Caco-2 (cell line): ENCODE measurements at regions not wholly inside any gene's neighbourhood (a gene's known extent, or its start where the extent isn't known, plus 50 kb on each side); places are given as distances from the start of the nearest gene placed in this dataset.

ENCODE experiments used
- BruUV-seq: library from RNA; stranded (reverse); fragments of 400-500 nt; replicated peaks from 2 replicates; lab custom pipeline; 2021; lab: Mats Ljungman, UMichigan
- CTCF ChIA-PET: fragments of 300-600 bp; sonication (Branson Sonifier 250); formaldehyde crosslinking; loops from one replicate; lab custom pipeline; 2022; ENCODE audit warnings: antibody characterized with exemption; lab: Charles Lee
- POLR2A ChIA-PET: fragments of 300-600 bp; sonication (Branson Sonifier 250); formaldehyde crosslinking; loops from one replicate; lab custom pipeline; 2022; ENCODE audit warnings: antibody characterized with exemption; lab: Charles Lee
- DNase-seq, 2 experiments: peaks; one replicate each; pipeline versions ENCODE4 v3.0.0 to v3.0.0-alpha.2; 2020 to 2022
- H3K27me3 ChIP-seq: replicated peaks from 2 replicates; pipeline ENCODE4 v1.6.0; 2011; ENCODE audit warnings: low read length; ENCODE audit not compliant: control insufficient read depth, insufficient read depth
- H3K36me3 ChIP-seq: 2 replicates; pipeline ENCODE4 v1.5.1; 2011; ENCODE audit warnings: low read length; ENCODE audit not compliant: control insufficient read depth, insufficient read depth
- H3K4me1 ChIP-seq: fragments of 250-450 bp; sonication (Bioruptor Pico); 2 replicates; pipeline ENCODE4 v1.5.1; 2020; ENCODE audit warnings: mild to moderate bottlenecking
- H3K4me3 ChIP-seq: 2 replicates; pipeline ENCODE4 v1.5.1; 2011; ENCODE audit warnings: low read depth, mild to moderate bottlenecking, control low read depth, low read length
- H3K9me3 ChIP-seq: fragments of 250-450 bp; sonication (Bioruptor Pico); 2 replicates; pipeline ENCODE4 v1.5.1; 2020; ENCODE audit warnings: mild to moderate bottlenecking, moderate library complexity
- H3K27ac Mint-ChIP-seq: one replicate; pipeline ENCODE4 v1.8.0; 2022; ENCODE audit warnings: mixed read lengths; ENCODE audit not compliant: unreplicated experiment
- H3K27me3 Mint-ChIP-seq: one replicate; pipeline ENCODE4 v1.8.0; 2022; ENCODE audit warnings: mixed read lengths; ENCODE audit not compliant: insufficient read depth, unreplicated experiment
- H3K36me3 Mint-ChIP-seq: one replicate; pipeline ENCODE4 v1.8.0; 2022; ENCODE audit warnings: mild to moderate bottlenecking, mixed read lengths; ENCODE audit not compliant: insufficient read depth, unreplicated experiment
- H3K4me1 Mint-ChIP-seq: one replicate; pipeline ENCODE4 v1.8.0; 2022; ENCODE audit warnings: low read depth, mixed read lengths; ENCODE audit not compliant: unreplicated experiment
- H3K4me3 Mint-ChIP-seq: one replicate; pipeline ENCODE4 v1.8.0; 2022; ENCODE audit warnings: mild to moderate bottlenecking, moderate library complexity, mixed read lengths; ENCODE audit not compliant: unreplicated experiment
- H3K9me3 Mint-ChIP-seq: one replicate; pipeline ENCODE4 v1.8.0; 2022; ENCODE audit warnings: mixed read lengths; ENCODE audit not compliant: unreplicated experiment
- intact Hi-C: fragments of 100-400 bp; cut with micrococcal nuclease; formaldehyde crosslinking; loops from one replicate; pipeline ENCODE4 v1.10.0; 2022; ENCODE audit not compliant: unreplicated experiment
- TF ChIP-seq, protein P1 (sequence below), 2 experiments: fragments of 200-600 bp in 1 of 2; IDR thresholded peaks; 1 replicate in 1 of 2; 2 replicates in 1 of 2; pipeline versions ENCODE4 v1.5.1 to v1.8.0; 2011 to 2022; ENCODE audit warnings: antibody characterized with exemption in 1 of 2, control low read depth in 1 of 2, inconsistent platforms in 1 of 2, low read depth in 1 of 2, low read length in 1 of 2, mild to moderate bottlenecking in 1 of 2, moderate library complexity in 1 of 2; ENCODE audit not compliant: insufficient read depth in 1 of 2, severe bottlenecking in 1 of 2, unreplicated experiment in 1 of 2

DNA sequence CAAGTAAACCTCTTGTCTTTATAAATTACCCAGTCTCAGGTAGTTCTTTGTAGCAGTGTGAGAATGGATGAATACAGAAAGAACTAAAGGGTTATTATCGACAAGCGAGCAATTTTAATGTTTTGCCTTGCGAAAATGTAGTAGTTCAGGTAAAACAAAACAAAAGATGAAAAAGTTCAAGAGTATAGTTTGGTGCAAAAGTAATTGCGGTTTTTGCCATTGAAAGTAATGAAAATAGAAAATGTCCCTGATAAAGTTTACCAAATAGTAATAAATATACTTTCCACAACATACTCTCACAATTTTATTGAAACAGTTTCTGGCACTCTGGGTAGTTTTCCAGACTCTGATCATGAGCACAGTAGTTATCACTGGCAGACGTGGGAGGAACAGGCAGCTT is 71.9 kb upstream of the SLC35B3 start:
- Histone ChIP-seq H3K9me3 (no peaks in the 10 kb centered on the region), H3K4me3 (no peak overlapping the region), H3K36me3 (no peaks in the 10 kb centered on the region), H3K27me3 (no peaks in the 10 kb centered on the region), H3K4me1 (peaks cover 27% of the 10 kb centered on the region)
- ChIA-PET POLR2A (no interaction called here), CTCF (no interaction called here)
- Mint-ChIP-seq H3K9me3 (no peaks in the 10 kb centered on the region), H3K27me3 (no peaks in the 10 kb centered on the region), H3K27ac (no peak overlapping the region), H3K36me3 (peaks cover 9% of the 10 kb centered on the region), H3K4me1 (peaks cover 13% of the 10 kb centered on the region), H3K4me3 (no peak overlapping the region)
- DNase-seq, result no peak
- BruUV-seq, result no TSS peak
- TF ChIP-seq, protein P1, sequence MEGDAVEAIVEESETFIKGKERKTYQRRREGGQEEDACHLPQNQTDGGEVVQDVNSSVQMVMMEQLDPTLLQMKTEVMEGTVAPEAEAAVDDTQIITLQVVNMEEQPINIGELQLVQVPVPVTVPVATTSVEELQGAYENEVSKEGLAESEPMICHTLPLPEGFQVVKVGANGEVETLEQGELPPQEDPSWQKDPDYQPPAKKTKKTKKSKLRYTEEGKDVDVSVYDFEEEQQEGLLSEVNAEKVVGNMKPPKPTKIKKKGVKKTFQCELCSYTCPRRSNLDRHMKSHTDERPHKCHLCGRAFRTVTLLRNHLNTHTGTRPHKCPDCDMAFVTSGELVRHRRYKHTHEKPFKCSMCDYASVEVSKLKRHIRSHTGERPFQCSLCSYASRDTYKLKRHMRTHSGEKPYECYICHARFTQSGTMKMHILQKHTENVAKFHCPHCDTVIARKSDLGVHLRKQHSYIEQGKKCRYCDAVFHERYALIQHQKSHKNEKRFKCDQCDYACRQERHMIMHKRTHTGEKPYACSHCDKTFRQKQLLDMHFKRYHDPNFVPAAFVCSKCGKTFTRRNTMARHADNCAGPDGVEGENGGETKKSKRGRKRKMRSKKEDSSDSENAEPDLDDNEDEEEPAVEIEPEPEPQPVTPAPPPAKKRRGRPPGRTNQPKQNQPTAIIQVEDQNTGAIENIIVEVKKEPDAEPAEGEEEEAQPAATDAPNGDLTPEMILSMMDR (IDR thresholded peaks at IDR 0.05; ENCODE audit: insufficient read depth in 1 of 2, low read depth in 1 of 2, low read length in 1 of 2, severe bottlenecking in 1 of 2, unreplicated experiment in 1 of 2), result no peak
- intact Hi-C loops, result no loop called here

DNA sequence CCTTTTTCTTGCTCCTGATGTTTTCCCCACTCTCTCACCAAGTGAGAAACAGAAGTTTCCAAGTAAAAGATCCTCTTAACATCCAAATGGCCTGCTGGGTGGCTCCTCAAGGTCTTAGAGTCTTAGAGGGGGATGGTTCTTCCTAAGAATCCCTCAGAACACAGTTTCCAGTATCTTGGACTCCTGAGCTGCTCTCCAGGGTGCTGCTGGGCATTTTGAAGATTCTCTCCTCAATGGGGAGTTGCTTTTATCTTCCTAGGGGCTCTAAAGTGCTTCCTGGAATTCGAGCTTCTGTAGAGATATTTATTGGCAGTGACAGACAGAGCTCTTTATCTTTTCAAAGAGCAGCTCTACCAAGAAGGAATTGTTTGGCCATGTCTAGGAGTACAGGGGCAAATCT is 70.8 kb upstream of the SLC35B3 start:
- H3K4me3 ChIP-seq, result no peak overlapping the region
- Mint-ChIP-seq H3K4me3 (no peak overlapping the region), H3K4me1 (peaks cover 13% of the 10 kb centered on the region), H3K27me3 (no peaks in the 10 kb centered on the region), H3K36me3 (peaks cover 9% of the 10 kb centered on the region), H3K9me3 (no peaks in the 10 kb centered on the region), H3K27ac (no peak overlapping the region)
- peaks cover 27% of the 10 kb centered on the region for H3K4me1 ChIP-seq
- no peaks in the 10 kb centered on the region for H3K9me3 ChIP-seq
- H3K27me3 ChIP-seq, result no peaks in the 10 kb centered on the region
- ChIA-PET CTCF (no interaction called here), POLR2A (no interaction called here)
- BruUV-seq, result no TSS peak
- intact Hi-C loops, result no loop called here
- DNase-seq, result no peak
- TF ChIP-seq, protein P1 (IDR thresholded peaks at IDR 0.05; ENCODE audit: insufficient read depth in 1 of 2, low read depth in 1 of 2, low read length in 1 of 2, severe bottlenecking in 1 of 2, unreplicated experiment in 1 of 2), result no peak
- no peaks in the 10 kb centered on the region for H3K36me3 ChIP-seq

- CTCF ChIA-PET, result interaction anchor here (0.7 to 1.2 kb wide), 2 partner anchors 91 to 1212 kb away, joined by 3 to 4 read pairs; no protein-coding TSS in a partner anchor
- H3K36me3 ChIP-seq, result no peaks in the 10 kb centered on the region
- POLR2A ChIA-PET, result no interaction called here
- Mint-ChIP-seq H3K4me1 (peaks cover 2% of the 10 kb centered on the region), H3K4me3 (no peak overlapping the region), H3K9me3 (no peaks in the 10 kb centered on the region), H3K27ac (no peak overlapping the region), H3K36me3 (peaks cover 4% of the 10 kb centered on the region), H3K27me3 (no peaks in the 10 kb centered on the region)
- H3K9me3 ChIP-seq, result peaks cover 9% of the 10 kb centered on the region
- TF ChIP-seq, protein P1 (IDR thresholded peaks at IDR 0.05; ENCODE audit: insufficient read depth in 1 of 2, low read depth in 1 of 2, low read length in 1 of 2, severe bottlenecking in 1 of 2, unreplicated experiment in 1 of 2), result peak; percentile 61 to 62
- H3K27me3 ChIP-seq, result no peaks in the 10 kb centered on the region
- no TSS peak for BruUV-seq
- intact Hi-C loops, result loop anchor here (2.0 to 5.0 kb wide), 2 partner anchors 208 to 369 kb away; no protein-coding TSS in a partner anchor
- peak in 1 of 2 experiments; percentile 41 for DNase-seq
- no peak overlapping the region for H3K4me3 ChIP-seq
- peaks cover 5% of the 10 kb centered on the region; the same call in 1 of the 2 replicates for H3K4me1 ChIP-seq
Observed at GRCh38 chr6:8499540-8499939, 64.2 kb upstream of the SLC35B3 start.
